ENCODE measurements at regions not wholly inside any gene's neighbourhood (a gene's known extent, or its start where the extent isn't known, plus 50 kb on each side); places are given as distances from the start of the nearest gene placed in this dataset.

GRCh38 chr13:75042807-75043206 lies 439.2 kb downstream of the TBC1D4 start:
- DNase-seq (ENCODE audit: low read depth), result no peak
- TF ChIP-seq, protein P1, sequence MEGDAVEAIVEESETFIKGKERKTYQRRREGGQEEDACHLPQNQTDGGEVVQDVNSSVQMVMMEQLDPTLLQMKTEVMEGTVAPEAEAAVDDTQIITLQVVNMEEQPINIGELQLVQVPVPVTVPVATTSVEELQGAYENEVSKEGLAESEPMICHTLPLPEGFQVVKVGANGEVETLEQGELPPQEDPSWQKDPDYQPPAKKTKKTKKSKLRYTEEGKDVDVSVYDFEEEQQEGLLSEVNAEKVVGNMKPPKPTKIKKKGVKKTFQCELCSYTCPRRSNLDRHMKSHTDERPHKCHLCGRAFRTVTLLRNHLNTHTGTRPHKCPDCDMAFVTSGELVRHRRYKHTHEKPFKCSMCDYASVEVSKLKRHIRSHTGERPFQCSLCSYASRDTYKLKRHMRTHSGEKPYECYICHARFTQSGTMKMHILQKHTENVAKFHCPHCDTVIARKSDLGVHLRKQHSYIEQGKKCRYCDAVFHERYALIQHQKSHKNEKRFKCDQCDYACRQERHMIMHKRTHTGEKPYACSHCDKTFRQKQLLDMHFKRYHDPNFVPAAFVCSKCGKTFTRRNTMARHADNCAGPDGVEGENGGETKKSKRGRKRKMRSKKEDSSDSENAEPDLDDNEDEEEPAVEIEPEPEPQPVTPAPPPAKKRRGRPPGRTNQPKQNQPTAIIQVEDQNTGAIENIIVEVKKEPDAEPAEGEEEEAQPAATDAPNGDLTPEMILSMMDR (IDR thresholded peaks at IDR 0.05; ENCODE audit: control insufficient read depth, extremely low read depth, insufficient read depth), result no peak
- H3K4me3 ChIP-seq (ENCODE audit: low read depth, low read length), result no peak overlapping the region

DNA sequence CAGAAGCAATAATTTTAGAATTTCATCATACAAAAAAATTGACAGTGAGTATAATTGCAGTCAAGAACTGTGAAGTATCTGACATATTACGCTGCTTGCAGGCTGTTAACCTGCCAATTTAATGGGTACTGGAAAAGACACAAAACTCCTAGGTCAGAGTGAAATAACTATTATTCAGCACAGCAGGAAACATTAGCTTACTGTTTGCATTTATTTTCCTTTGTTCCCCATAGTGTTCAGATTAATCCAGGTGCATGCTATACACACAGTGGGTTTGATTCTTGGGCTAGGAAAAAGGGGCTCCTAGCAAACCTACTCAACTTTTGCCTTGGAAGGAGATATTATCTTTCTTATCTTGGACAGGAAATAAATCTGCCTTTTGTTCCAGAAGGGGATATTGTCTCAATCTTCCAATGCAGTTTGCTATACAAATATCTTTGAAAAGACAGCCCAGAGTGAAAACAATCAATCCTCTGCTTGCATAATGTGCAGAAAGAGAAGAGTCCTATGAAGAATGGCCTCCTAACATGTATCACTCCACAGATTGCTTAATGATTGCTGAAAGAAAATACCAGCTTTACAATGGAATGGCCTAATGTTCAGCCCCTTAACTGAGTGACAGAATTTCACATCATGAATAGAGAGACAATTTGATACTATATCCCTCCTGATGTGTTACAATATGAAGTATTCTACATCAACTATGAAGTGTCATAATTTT lies 443.4 kb downstream of the TBC1D4 start:
- DNase-seq (ENCODE audit: low read depth), result no peak

GRCh38 chr13:75025956-75026355 lies 456.0 kb downstream of the TBC1D4 start:
- DNase-seq (ENCODE audit: low read depth), result peak; percentile 6
- TF ChIP-seq, protein P1 (IDR thresholded peaks at IDR 0.05; ENCODE audit: control insufficient read depth, extremely low read depth, insufficient read depth), result no peak
- no peak overlapping the region for H3K4me3 ChIP-seq (ENCODE audit: low read depth, low read length)

More for the DNA sequence above, 443.4 kb downstream of the TBC1D4 start:
- H3K4me3 ChIP-seq (ENCODE audit: low read depth, low read length), result no peak overlapping the region
- TF ChIP-seq, protein P1 (IDR thresholded peaks at IDR 0.05; ENCODE audit: control insufficient read depth, extremely low read depth, insufficient read depth), result no peak

DNA sequence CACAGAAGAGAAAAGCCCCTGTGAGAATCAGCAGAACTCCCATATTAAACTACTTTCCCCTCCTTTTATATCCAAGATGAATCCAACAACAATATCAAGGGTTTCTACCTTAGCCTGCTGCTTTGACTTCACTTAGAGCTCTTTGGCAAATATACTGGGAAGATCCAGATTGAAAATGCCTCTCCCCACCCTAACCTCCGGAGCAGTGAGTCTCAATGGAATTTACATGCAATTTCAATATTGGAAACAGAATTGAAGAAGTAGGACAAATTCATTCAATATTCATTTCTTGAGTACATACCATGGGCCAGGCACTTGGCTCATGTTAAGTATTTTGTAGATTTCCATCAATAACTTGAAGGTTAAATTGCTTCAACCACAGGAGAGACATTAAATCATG lies 457.4 kb downstream of the TBC1D4 start:
- H3K4me3 ChIP-seq (ENCODE audit: low read depth, low read length), result no peak overlapping the region
- DNase-seq (ENCODE audit: low read depth), result no peak
- TF ChIP-seq, protein P1 (IDR thresholded peaks at IDR 0.05; ENCODE audit: control insufficient read depth, extremely low read depth, insufficient read depth), result no peak

- DNase-seq (ENCODE audit: low read depth), result no peak
- TF ChIP-seq, protein P1 (IDR thresholded peaks at IDR 0.05; ENCODE audit: control insufficient read depth, extremely low read depth, insufficient read depth), result no peak
- H3K4me3 ChIP-seq (ENCODE audit: low read depth, low read length), result no peak overlapping the region
These were observed 458.4 kb downstream of the TBC1D4 start for GRCh38 chr13:75023609-75024008.

GRCh38 chr13:75021151-75021550 lies 460.8 kb downstream of the TBC1D4 start:
- TF ChIP-seq, protein P1 (IDR thresholded peaks at IDR 0.05; ENCODE audit: control insufficient read depth, extremely low read depth, insufficient read depth), result no peak
- no peak for DNase-seq (ENCODE audit: low read depth)
- H3K4me3 ChIP-seq (ENCODE audit: low read depth, low read length), result no peak overlapping the region

DNA sequence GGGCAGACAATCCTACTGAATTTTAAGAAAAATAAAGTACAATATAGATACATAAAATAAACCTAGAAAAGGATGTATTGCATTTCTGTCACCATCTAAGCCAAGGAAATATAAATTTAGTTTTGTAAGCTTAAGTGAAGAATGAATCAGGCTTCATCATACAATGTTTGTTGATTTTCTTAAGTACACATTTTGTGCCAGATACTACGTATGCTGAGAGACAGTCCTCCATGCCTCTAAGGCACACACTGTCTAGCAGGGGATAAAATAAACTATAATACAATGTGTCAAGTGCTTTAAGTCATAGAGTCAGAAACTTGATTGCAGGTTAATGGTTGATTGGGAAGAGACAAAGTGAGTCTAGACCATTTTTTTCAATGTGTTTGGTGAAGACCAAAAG lies 465.7 kb downstream of the TBC1D4 start:
- TF ChIP-seq, protein P1 (IDR thresholded peaks at IDR 0.05; ENCODE audit: control insufficient read depth, extremely low read depth, insufficient read depth), result no peak
- H3K4me3 ChIP-seq (ENCODE audit: low read depth, low read length), result no peak overlapping the region
- DNase-seq (ENCODE audit: low read depth), result no peak

Data from LNCaP clone FGC (cell line).